HCT116 (cell line): ENCODE measurements at regions not wholly inside any gene's neighbourhood (a gene's known extent, or its start where the extent isn't known, plus 50 kb on each side); places are given as distances from the start of the nearest gene placed in this dataset.

Source experiments
- CEBPB ChIP-seq: IDR thresholded peaks from 2 replicates; pipeline ENCODE4 v1.6.1; 2012; ENCODE audit warnings: low read depth
- CTCF ChIP-seq, 3 experiments: fragments of 200-600 bp in 1 of 3; sonication (generic) in 1 of 3; IDR thresholded peaks in 2 of 3; conservative IDR thresholded peaks in 1 of 3; 2 replicates each; pipeline ENCODE4 v1.5.1; 2012 to 2017; ENCODE audit warnings: low read depth in 2 of 3, low read length in 2 of 3, antibody characterized with exemption in 1 of 3, borderline replicate concordance in 1 of 3, control low read depth in 1 of 3, mild to moderate bottlenecking in 1 of 3, mixed read lengths in 1 of 3, mixed run types in 1 of 3, moderate library complexity in 1 of 3; ENCODE audit not compliant: insufficient read depth in 1 of 3
- EZH2 ChIP-seq: fragments of 200-600 bp; sonication (generic); IDR thresholded peaks from 2 replicates; pipeline ENCODE4 v1.6.1; 2017; ENCODE audit warnings: antibody characterized with exemption, mixed run types
- EZH2phosphoT487 ChIP-seq: fragments of 200-600 bp; IDR thresholded peaks from 2 replicates; pipeline ENCODE4 v1.6.1; 2018; ENCODE audit warnings: antibody characterized with exemption, borderline replicate concordance
- POLR2A ChIP-seq: IDR thresholded peaks from 2 replicates; pipeline ENCODE4 v1.7.0; 2011; ENCODE audit warnings: borderline replicate concordance; ENCODE audit not compliant: insufficient read depth, insufficient read length; ENCODE audit errors: extremely low read depth
- POLR2AphosphoS5 ChIP-seq: IDR thresholded peaks from 2 replicates; pipeline ENCODE4 v1.6.1; 2011; ENCODE audit warnings: mild to moderate bottlenecking, low read depth, low read length, moderate library complexity
- RAD21 ChIP-seq: IDR thresholded peaks from 2 replicates; pipeline ENCODE4 v1.6.1; 2012; ENCODE audit warnings: low read depth, mild to moderate bottlenecking
- REST ChIP-seq: IDR thresholded peaks from 2 replicates; pipeline ENCODE4 v1.6.1; 2012; ENCODE audit warnings: low read depth
- SRF ChIP-seq: IDR thresholded peaks from 2 replicates; pipeline ENCODE4 v1.6.1; 2012; ENCODE audit warnings: low read depth
- TCF7L2 ChIP-seq: IDR thresholded peaks from 2 replicates; pipeline ENCODE4 v1.7.0; 2011; ENCODE audit warnings: borderline replicate concordance, inconsistent platforms; ENCODE audit not compliant: insufficient read depth, insufficient read length; ENCODE audit errors: extremely low read depth

GRCh38 chr13:59461411-59461810 is 702.3 kb downstream of the DIAPH3 start:
- no peak for TF ChIP-seq EZH2
- TF ChIP-seq CEBPB: no peak
- no peak for TF ChIP-seq CTCF (IDR thresholded peaks at IDR 0.05 in 2 of 3, conservative IDR thresholded peaks at IDR 0.05 in 1 of 3; ENCODE audit: borderline replicate concordance in 1 of 3, insufficient read depth in 1 of 3, low read depth in 2 of 3, low read length in 2 of 3)
- no peak for TF ChIP-seq EZH2phosphoT487
- TF ChIP-seq REST: no peak
- TF ChIP-seq RAD21: no peak
- TF ChIP-seq SRF: no peak
- no peak for TF ChIP-seq POLR2AphosphoS5
- no peak for TF ChIP-seq POLR2A
- no peak for TF ChIP-seq TCF7L2
